ENCODE measurements at regions not wholly inside any gene's neighbourhood (a gene's known extent, or its start where the extent isn't known, plus 50 kb on each side); places are given as distances from the start of the nearest gene placed in this dataset.

DNA sequence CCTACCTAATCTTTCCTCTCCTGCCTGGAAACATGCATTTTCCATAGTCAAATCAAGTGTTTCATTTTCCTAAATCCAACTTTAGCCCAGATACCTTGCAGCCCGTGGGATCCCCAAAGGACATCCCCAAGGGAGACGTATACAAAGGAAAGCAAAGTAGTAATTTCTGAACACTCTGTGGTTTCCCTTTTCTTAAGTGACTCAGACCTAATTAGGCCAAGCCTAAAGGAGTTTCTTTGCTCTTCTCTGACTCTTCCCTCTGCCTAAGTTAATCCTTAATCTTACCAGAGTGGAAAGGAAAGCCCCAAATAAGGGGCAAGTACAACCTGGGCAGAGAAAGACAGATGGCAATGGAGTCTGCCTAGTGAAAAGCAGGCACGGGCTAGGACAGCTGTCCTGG, 250.3 kb downstream of the SPTSSA start:
- no peak for TF ChIP-seq EP300 (IDR thresholded peaks at IDR 0.05)
- no peak for TF ChIP-seq POLR2AphosphoS5 (IDR thresholded peaks at IDR 0.05)
